Osteocyte (in vitro differentiated cells): ENCODE measurements at regions not wholly inside any gene's neighbourhood (a gene's known extent, or its start where the extent isn't known, plus 50 kb on each side); places are given as distances from the start of the nearest gene placed in this dataset.

Source experiments
- DNase-seq: peaks from one replicate; pipeline ENCODE4 v3.0.0; 2021; ENCODE audit warnings: mixed read lengths; ENCODE audit not compliant: unreplicated experiment; ENCODE audit errors: extremely low spot score
- H3K27ac Mint-ChIP-seq: one replicate; pipeline ENCODE4 v1.8.0; 2021; ENCODE audit warnings: mild to moderate bottlenecking, mixed read lengths; ENCODE audit not compliant: unreplicated experiment
- H3K27me3 Mint-ChIP-seq: one replicate; pipeline ENCODE4 v1.8.0; 2021; ENCODE audit warnings: mixed read lengths; ENCODE audit not compliant: unreplicated experiment
- H3K36me3 Mint-ChIP-seq: one replicate; pipeline ENCODE4 v1.8.0; 2021; ENCODE audit warnings: mixed read lengths; ENCODE audit not compliant: unreplicated experiment
- H3K4me1 Mint-ChIP-seq: one replicate; pipeline ENCODE4 v1.8.0; 2021; ENCODE audit warnings: mixed read lengths; ENCODE audit not compliant: unreplicated experiment
- H3K4me3 Mint-ChIP-seq: one replicate; pipeline ENCODE4 v1.8.0; 2021; ENCODE audit warnings: mild to moderate bottlenecking, moderate library complexity, mixed read lengths; ENCODE audit not compliant: unreplicated experiment
- H3K9me3 Mint-ChIP-seq: one replicate; pipeline ENCODE4 v1.8.0; 2021; ENCODE audit warnings: mixed read lengths; ENCODE audit not compliant: unreplicated experiment
- TF ChIP-seq, protein P1 (sequence below): fragments of 200-600 bp; sonication (generic); IDR thresholded peaks from 2 replicates; pipeline ENCODE4 v1.5.0; 2021; ENCODE audit warnings: antibody characterized with exemption, mild to moderate bottlenecking, moderate library complexity

GRCh38 chr11:92775003-92775676, 194.3 kb upstream of the MTNR1B start:
- Mint-ChIP-seq H3K27me3 (no peaks in the 10 kb centered on the region), H3K36me3 (no peaks in the 10 kb centered on the region), H3K4me3 (no peak overlapping the region), H3K27ac (no peak overlapping the region), H3K9me3 (no peaks in the 10 kb centered on the region), H3K4me1 (peaks cover 5% of the 10 kb centered on the region)
- TF ChIP-seq, protein P1, sequence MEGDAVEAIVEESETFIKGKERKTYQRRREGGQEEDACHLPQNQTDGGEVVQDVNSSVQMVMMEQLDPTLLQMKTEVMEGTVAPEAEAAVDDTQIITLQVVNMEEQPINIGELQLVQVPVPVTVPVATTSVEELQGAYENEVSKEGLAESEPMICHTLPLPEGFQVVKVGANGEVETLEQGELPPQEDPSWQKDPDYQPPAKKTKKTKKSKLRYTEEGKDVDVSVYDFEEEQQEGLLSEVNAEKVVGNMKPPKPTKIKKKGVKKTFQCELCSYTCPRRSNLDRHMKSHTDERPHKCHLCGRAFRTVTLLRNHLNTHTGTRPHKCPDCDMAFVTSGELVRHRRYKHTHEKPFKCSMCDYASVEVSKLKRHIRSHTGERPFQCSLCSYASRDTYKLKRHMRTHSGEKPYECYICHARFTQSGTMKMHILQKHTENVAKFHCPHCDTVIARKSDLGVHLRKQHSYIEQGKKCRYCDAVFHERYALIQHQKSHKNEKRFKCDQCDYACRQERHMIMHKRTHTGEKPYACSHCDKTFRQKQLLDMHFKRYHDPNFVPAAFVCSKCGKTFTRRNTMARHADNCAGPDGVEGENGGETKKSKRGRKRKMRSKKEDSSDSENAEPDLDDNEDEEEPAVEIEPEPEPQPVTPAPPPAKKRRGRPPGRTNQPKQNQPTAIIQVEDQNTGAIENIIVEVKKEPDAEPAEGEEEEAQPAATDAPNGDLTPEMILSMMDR: no peak
- no peak for DNase-seq

GRCh38 chr11:92776676-92777075, 192.8 kb upstream of the MTNR1B start:
- Mint-ChIP-seq H3K27ac (no peak overlapping the region), H3K27me3 (no peaks in the 10 kb centered on the region), H3K9me3 (no peaks in the 10 kb centered on the region), H3K4me3 (no peak overlapping the region), H3K4me1 (peaks cover 5% of the 10 kb centered on the region), H3K36me3 (no peaks in the 10 kb centered on the region)
- no peak for DNase-seq
- TF ChIP-seq, protein P1: no peak

GRCh38 chr11:92779746-92780145, 189.7 kb upstream of the MTNR1B start:
- Mint-ChIP-seq H3K27me3 (no peaks in the 10 kb centered on the region), H3K27ac (no peak overlapping the region), H3K9me3 (no peaks in the 10 kb centered on the region), H3K4me1 (peaks cover 5% of the 10 kb centered on the region), H3K36me3 (no peaks in the 10 kb centered on the region), H3K4me3 (no peak overlapping the region)
- TF ChIP-seq, protein P1: no peak
- DNase-seq: no peak

GRCh38 chr11:92781151-92781550, 188.3 kb upstream of the MTNR1B start:
- no peaks in the 10 kb centered on the region for H3K36me3 Mint-ChIP-seq
- H3K9me3 Mint-ChIP-seq: no peaks in the 10 kb centered on the region
- DNase-seq: no peak
- no peak overlapping the region for H3K4me3 Mint-ChIP-seq
- H3K27ac Mint-ChIP-seq: no peak overlapping the region
- no peaks in the 10 kb centered on the region for H3K27me3 Mint-ChIP-seq
- peaks cover 5% of the 10 kb centered on the region for H3K4me1 Mint-ChIP-seq
- TF ChIP-seq, protein P1: no peak

DNA sequence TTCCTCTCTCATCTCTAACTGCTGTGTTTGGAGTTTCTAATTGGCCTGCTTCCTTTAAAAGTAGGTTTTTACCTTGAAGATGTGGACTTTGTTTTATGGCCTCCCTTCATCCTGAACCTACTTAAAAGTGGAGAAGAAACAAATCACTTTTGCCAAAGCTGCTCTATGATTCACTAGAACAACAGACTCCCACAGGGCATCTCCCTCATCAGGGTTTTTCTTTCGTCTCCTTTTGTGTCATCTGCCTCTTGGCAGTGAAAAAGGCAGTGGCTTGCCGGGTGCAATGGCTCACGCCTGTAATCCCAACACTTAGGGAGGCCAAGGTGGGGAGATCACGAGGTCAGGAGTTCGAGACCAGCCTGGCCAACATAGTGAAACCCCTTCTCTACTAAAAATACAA, 186.6 kb upstream of the MTNR1B start:
- Mint-ChIP-seq H3K27me3 (no peaks in the 10 kb centered on the region), H3K27ac (no peak overlapping the region), H3K4me1 (no peaks in the 10 kb centered on the region), H3K4me3 (no peak overlapping the region), H3K36me3 (no peaks in the 10 kb centered on the region), H3K9me3 (no peaks in the 10 kb centered on the region)
- DNase-seq: no peak
- TF ChIP-seq, protein P1: no peak
